ENCODE measurements at regions not wholly inside any gene's neighbourhood (a gene's known extent, or its start where the extent isn't known, plus 50 kb on each side); places are given as distances from the start of the nearest gene placed in this dataset.

GRCh38 chr2:181810823-181811695 is 80.5 kb upstream of the ITPRID2 start:
- no peak for DNase-seq (ENCODE audit: low spot score)
- Mint-ChIP-seq H3K36me3 (ENCODE audit: low read depth, unreplicated experiment) (no peaks in the 10 kb centered on the region), H3K9me3 (ENCODE audit: unreplicated experiment) (no peaks in the 10 kb centered on the region), H3K27me3 (ENCODE audit: unreplicated experiment) (no peaks in the 10 kb centered on the region), H3K4me1 (ENCODE audit: unreplicated experiment) (peaks cover 20% of the 10 kb centered on the region), H3K27ac (ENCODE audit: unreplicated experiment) (peak overlapping the region; percentile 70), H3K4me3 (ENCODE audit: unreplicated experiment) (no peak overlapping the region)
- no peak for TF ChIP-seq CTCF (IDR thresholded peaks at IDR 0.05; ENCODE audit: unreplicated experiment)

DNA sequence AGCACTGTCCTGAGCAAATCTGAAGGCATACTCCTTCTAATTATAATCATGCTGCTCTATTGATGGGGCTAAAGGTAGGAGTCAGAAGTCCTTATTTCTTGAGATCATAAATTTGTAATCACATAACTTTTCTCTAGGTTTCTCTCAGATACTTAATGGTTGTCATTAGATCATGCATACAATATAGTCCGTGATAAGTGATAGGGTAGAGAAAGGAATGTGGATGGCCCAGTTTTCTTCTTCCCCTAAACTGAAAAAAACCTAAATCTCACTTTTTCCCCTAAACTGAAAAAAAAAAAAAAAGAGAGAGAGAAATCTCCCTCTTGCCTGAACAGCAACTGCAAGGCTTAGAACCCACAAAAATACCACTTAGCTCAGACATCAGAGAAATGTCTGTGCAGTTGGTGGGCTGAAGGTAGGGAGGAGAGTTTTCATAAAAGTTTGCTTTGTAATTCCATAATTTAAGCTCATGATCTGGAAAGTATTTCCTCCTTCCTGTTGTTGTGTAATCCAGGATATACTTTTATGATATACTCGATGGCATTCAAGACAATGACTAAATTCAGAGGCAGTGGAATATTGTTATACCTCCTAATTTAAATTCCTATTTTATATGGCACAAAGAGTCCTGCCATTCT is 79.3 kb upstream of the ITPRID2 start:
- Mint-ChIP-seq H3K36me3 (ENCODE audit: low read depth, unreplicated experiment) (no peaks in the 10 kb centered on the region), H3K4me3 (ENCODE audit: unreplicated experiment) (no peak overlapping the region), H3K27ac (ENCODE audit: unreplicated experiment) (no peak overlapping the region), H3K27me3 (ENCODE audit: unreplicated experiment) (no peaks in the 10 kb centered on the region), H3K9me3 (ENCODE audit: unreplicated experiment) (no peaks in the 10 kb centered on the region), H3K4me1 (ENCODE audit: unreplicated experiment) (peaks cover 27% of the 10 kb centered on the region)
- TF ChIP-seq CTCF (IDR thresholded peaks at IDR 0.05; ENCODE audit: unreplicated experiment): no peak
- no peak for DNase-seq (ENCODE audit: low spot score)

- H3K9me3 Mint-ChIP-seq (ENCODE audit: unreplicated experiment): no peaks in the 10 kb centered on the region
- H3K27ac Mint-ChIP-seq (ENCODE audit: unreplicated experiment): no peak overlapping the region
- no peaks in the 10 kb centered on the region for H3K27me3 Mint-ChIP-seq (ENCODE audit: unreplicated experiment)
- peaks cover 37% of the 10 kb centered on the region for H3K4me1 Mint-ChIP-seq (ENCODE audit: unreplicated experiment)
- no peak for DNase-seq (ENCODE audit: low spot score)
- no peak overlapping the region for H3K4me3 Mint-ChIP-seq (ENCODE audit: unreplicated experiment)
- no peak for TF ChIP-seq CTCF (IDR thresholded peaks at IDR 0.05; ENCODE audit: unreplicated experiment)
- H3K36me3 Mint-ChIP-seq (ENCODE audit: low read depth, unreplicated experiment): no peaks in the 10 kb centered on the region
These were observed 77.5 kb upstream of the ITPRID2 start for GRCh38 chr2:181814057-181814491.

- Mint-ChIP-seq H3K27ac (ENCODE audit: unreplicated experiment) (no peak overlapping the region), H3K27me3 (ENCODE audit: unreplicated experiment) (no peaks in the 10 kb centered on the region), H3K36me3 (ENCODE audit: low read depth, unreplicated experiment) (no peaks in the 10 kb centered on the region), H3K4me1 (ENCODE audit: unreplicated experiment) (peaks cover 25% of the 10 kb centered on the region), H3K9me3 (ENCODE audit: unreplicated experiment) (no peaks in the 10 kb centered on the region), H3K4me3 (ENCODE audit: unreplicated experiment) (no peak overlapping the region)
- no peak for DNase-seq (ENCODE audit: low spot score)
- TF ChIP-seq CTCF (IDR thresholded peaks at IDR 0.05; ENCODE audit: unreplicated experiment): no peak
These were observed 74.0 kb upstream of the ITPRID2 start for GRCh38 chr2:181817509-181817908.

Measured in endothelial cell (in vitro differentiated cells).